ENCODE measurements at regions not wholly inside any gene's neighbourhood (a gene's known extent, or its start where the extent isn't known, plus 50 kb on each side); places are given as distances from the start of the nearest gene placed in this dataset.
"Not testable (repeated sequence)": the region's sequence is repeated elsewhere in the genome, so short reads cannot be mapped to it uniquely, and the experiment has no call there.

DNA sequence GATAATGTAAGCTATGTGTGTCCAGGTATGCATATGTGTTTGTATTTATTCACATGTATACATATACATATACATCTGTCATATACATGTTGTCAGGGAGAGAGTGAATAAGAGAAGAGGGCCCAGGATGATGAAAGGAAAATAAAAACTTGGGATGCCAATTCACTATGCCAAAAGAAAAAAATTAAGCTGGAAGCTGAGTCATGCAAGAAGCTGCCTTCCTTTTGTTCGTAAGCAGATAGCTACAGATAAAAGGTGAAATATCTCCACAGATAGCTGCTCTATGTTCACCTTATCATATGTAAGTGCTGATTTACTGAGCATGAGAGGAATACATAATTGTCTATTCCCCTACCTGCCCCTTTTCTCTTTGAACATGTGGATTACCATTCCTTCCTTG, 579.9 kb downstream of the EPM2A start:
- TF ChIP-seq PCBP1 (IDR thresholded peaks at IDR 0.05; ENCODE audit: borderline replicate concordance, low read depth, low read length) (no peak), ZNF678 (CRISPR knock-in tag; IDR thresholded peaks at IDR 0.05) (no peak), ZNF737 (CRISPR knock-in tag; IDR thresholded peaks at IDR 0.05; ENCODE audit: borderline replicate concordance) (no peak), MAFF (IDR thresholded peaks at IDR 0.05; ENCODE audit: low read depth, low read length) (no peak)
- no peak for FAIRE-seq
- POLR2A ChIA-PET, result no interaction called here
- Histone ChIP-seq H4K20me1 (ENCODE audit: insufficient read depth, low read length) (no peaks in the 10 kb centered on the region), H3K9me3 (ENCODE audit: low read length) (peaks cover 24% of the 10 kb centered on the region), H3K9ac (ENCODE audit: insufficient read depth, low read depth, low read length) (no peak overlapping the region), H3K27me3 (ENCODE audit: control insufficient read depth in 1 of 2, insufficient read depth in 2 of 2, low read length in 2 of 2) (no peaks in the 10 kb centered on the region; a peak in 1 of 5 replicates), H3K36me3 (replicated peaks in 1 of 2; ENCODE audit: control insufficient read depth in 1 of 2, insufficient read depth in 2 of 2, low read length in 2 of 2) (no peaks in the 10 kb centered on the region), H3K79me2 (ENCODE audit: insufficient read depth, low read length) (no peaks in the 10 kb centered on the region), H3K4me2 (ENCODE audit: low read depth, low read length) (no peak overlapping the region), H3K4me3 (replicated peaks in 1 of 3; ENCODE audit: insufficient read depth in 1 of 3, low read depth in 2 of 3, low read length in 3 of 3) (no peak overlapping the region), H2AFZ (ENCODE audit: low read length) (no peak overlapping the region), H3K27ac (ENCODE audit: extremely low read length, insufficient read depth, low read length) (no peak overlapping the region), H3K4me1 (ENCODE audit: insufficient read depth, low read length) (no peaks in the 10 kb centered on the region)
- CTCF ChIA-PET (ENCODE audit: low intra/inter-chr PET ratio, low total read pairs), result no interaction called here
- intact Hi-C loops (cut with micrococcal nuclease; ENCODE audit: unreplicated experiment), result no loop called here
- 31% methylated on average over 1 of the region's 1 CpG for whole genome bisulfite sequencing (ENCODE audit: low lambda C conversion rate)
- in situ Hi-C loops (cut with HindIII; ENCODE audit: extremely low pct_ligation_motif_present, low pct_unique_long_range_greater_than_20kb), result no loop called here
- DNase-seq (ENCODE audit: low spot score), result no peak
- no TSS peak for BruUV-seq (replicated peaks)
- ATAC-seq, result no peak

DNA sequence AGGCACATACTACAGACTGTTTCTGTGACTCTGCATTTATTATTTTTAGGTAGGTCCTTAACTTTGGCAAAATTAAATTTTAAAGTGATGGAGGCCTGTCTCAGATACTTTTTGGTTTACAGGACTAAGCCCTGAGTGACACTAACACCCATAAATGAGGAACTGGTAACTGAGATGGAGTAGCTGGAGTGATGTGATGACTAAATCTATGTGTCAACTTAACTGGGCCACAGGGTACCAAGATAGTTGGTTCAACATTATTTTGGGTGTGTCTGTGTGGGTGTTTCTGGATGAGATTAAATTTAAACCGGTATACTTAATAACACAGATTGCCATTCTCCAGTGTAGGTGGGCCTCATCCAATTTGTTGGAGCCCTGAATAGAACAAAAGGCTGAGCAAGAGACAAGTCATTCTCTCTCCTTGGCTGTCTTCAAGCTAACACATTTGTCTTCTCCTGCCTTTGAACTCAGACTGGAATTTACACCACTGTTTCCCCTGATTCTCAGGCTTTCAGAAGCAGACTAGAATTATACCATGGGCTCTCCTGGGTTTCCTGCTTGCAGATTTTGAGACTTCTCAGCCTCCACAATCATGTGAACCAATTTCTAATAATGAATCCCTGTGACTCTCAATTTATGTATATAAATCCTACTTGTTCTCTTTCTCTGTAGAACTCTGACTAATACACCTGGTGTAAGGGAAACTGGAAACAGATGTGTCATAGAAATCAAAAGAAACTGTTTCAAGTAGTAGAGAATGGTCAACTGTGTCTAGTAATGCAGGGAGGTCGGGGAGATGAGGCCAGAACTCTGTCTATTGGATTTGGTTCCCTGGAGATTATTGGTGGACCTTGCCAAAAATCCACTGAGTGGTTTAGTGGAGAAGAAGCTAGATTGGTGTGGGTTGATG, 579.2 kb downstream of the EPM2A start:
- Histone ChIP-seq H3K79me2 (ENCODE audit: insufficient read depth, low read length) (no peaks in the 10 kb centered on the region), H3K27ac (ENCODE audit: extremely low read length, insufficient read depth, low read length) (no peak overlapping the region), H3K36me3 (replicated peaks in 1 of 2; ENCODE audit: control insufficient read depth in 1 of 2, insufficient read depth in 2 of 2, low read length in 2 of 2) (no peaks in the 10 kb centered on the region), H3K27me3 (ENCODE audit: control insufficient read depth in 1 of 2, insufficient read depth in 2 of 2, low read length in 2 of 2) (no peaks in the 10 kb centered on the region; a peak in 1 of 5 replicates), H3K4me3 (replicated peaks in 1 of 3; ENCODE audit: insufficient read depth in 1 of 3, low read depth in 2 of 3, low read length in 3 of 3) (no peak overlapping the region), H2AFZ (ENCODE audit: low read length) (no peak overlapping the region), H3K4me1 (ENCODE audit: insufficient read depth, low read length) (no peaks in the 10 kb centered on the region), H4K20me1 (ENCODE audit: insufficient read depth, low read length) (no peaks in the 10 kb centered on the region), H3K9ac (ENCODE audit: insufficient read depth, low read depth, low read length) (no peak overlapping the region), H3K9me3 (ENCODE audit: low read length) (peaks cover 24% of the 10 kb centered on the region), H3K4me2 (ENCODE audit: low read depth, low read length) (no peak overlapping the region)
- BruUV-seq (replicated peaks), result no TSS peak
- intact Hi-C loops (cut with micrococcal nuclease; ENCODE audit: unreplicated experiment), result no loop called here
- CTCF ChIA-PET (ENCODE audit: low intra/inter-chr PET ratio, low total read pairs), result no interaction called here
- DNase-seq (ENCODE audit: low spot score), result no peak
- POLR2A ChIA-PET, result no interaction called here
- no peak for FAIRE-seq
- no peak for ATAC-seq
- TF ChIP-seq CENPT (CRISPR knock-in tag; IDR thresholded peaks at IDR 0.05; ENCODE audit: low read depth) (no peak), SETDB1 (CRISPR knock-in tag; IDR thresholded peaks at IDR 0.05; ENCODE audit: borderline replicate concordance) (no peak), KLF9 (CRISPR knock-in tag; IDR thresholded peaks at IDR 0.05; ENCODE audit: low read depth) (no peak), ZNF121 (CRISPR knock-in tag; IDR thresholded peaks at IDR 0.05) (no peak), ZFP82 (CRISPR knock-in tag; IDR thresholded peaks at IDR 0.05; ENCODE audit: borderline replicate concordance) (no peak), REPIN1 (CRISPR knock-in tag; IDR thresholded peaks at IDR 0.05; ENCODE audit: borderline replicate concordance, low read depth) (no peak)
- TF ChIP-seq, protein P1, sequence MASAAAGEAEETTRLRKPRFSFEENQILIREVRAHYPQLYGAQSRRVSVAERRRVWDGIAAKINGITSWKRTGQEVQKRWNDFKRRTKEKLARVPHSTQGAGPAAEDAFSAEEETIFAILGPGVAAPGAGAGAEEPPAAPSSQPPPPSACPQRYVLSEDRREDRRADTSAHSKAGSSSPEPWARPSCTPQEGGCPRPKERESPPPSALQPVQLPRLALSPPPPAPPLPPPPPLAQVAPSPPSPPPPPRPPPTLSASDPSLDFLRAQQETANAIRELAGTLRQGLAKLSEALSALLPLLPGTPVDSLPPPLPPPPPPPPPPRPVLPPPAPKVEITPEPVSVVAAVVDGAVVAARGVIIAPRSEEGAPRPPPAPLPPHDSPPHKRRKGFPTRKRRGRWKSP (CRISPR knock-in tag; IDR thresholded peaks at IDR 0.05), result no peak
- in situ Hi-C loops (cut with HindIII; ENCODE audit: extremely low pct_ligation_motif_present, low pct_unique_long_range_greater_than_20kb), result no loop called here
- 0% methylated on average over 2 of the region's 2 CpGs for WGBS (ENCODE audit: low lambda C conversion rate)

DNA sequence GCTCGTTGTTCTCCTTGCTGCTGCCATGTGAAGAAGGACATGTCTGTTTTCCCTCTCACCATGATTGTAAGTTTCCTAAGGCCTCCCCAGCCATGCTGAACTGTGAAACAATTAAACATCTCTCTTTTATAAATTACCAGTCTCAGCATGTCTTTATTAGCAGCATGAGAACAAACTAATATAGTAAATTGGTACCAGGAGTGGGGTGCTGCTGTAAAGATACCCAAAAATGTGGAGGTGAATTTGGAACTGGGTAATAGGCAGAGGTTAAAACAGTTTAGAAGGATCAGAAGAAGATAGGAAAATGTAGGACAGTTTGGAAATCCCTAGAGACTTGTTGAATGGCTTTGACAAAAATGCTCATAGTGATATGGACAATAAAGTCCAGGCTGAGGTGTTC, 576.7 kb downstream of the EPM2A start:
- in situ Hi-C loops (cut with HindIII; ENCODE audit: extremely low pct_ligation_motif_present, low pct_unique_long_range_greater_than_20kb); DNase-seq (ENCODE audit: low spot score); BruUV-seq (replicated peaks); H3K27ac ChIP-seq (ENCODE audit: extremely low read length, insufficient read depth, low read length); H2AFZ ChIP-seq (ENCODE audit: low read length); ATAC-seq; H3K79me2 ChIP-seq (ENCODE audit: insufficient read depth, low read length); POLR2A ChIA-PET; H3K4me3 ChIP-seq (replicated peaks in 1 of 3; ENCODE audit: insufficient read depth in 1 of 3, low read depth in 2 of 3, low read length in 3 of 3); intact Hi-C loops (cut with micrococcal nuclease; ENCODE audit: unreplicated experiment); H3K27me3 ChIP-seq (ENCODE audit: control insufficient read depth in 1 of 2, insufficient read depth in 2 of 2, low read length in 2 of 2); FAIRE-seq; H4K20me1 ChIP-seq (ENCODE audit: insufficient read depth, low read length); H3K4me1 ChIP-seq (ENCODE audit: insufficient read depth, low read length); H3K9ac ChIP-seq (ENCODE audit: insufficient read depth, low read depth, low read length); CTCF ChIA-PET (ENCODE audit: low intra/inter-chr PET ratio, low total read pairs); H3K4me2 ChIP-seq (ENCODE audit: low read depth, low read length); H3K36me3 ChIP-seq (replicated peaks in 1 of 2; ENCODE audit: control insufficient read depth in 1 of 2, insufficient read depth in 2 of 2, low read length in 2 of 2): not testable (repeated sequence)
- H3K9me3 ChIP-seq (ENCODE audit: low read length), result peaks cover 24% of the 10 kb centered on the region
- 4% methylated on average over 1 of the region's 1 CpG for whole genome bisulfite sequencing (ENCODE audit: low lambda C conversion rate)

Measured in HepG2 (cell line).